T-helper 2 cell treated with Interferon-gamma antibody and Interleukin-4, amounts not matched to agents 100 ng/mL and 5 ng/mL, for 36 hours (primary cell): ENCODE measurements at regions not wholly inside any gene's neighbourhood (a gene's known extent, or its start where the extent isn't known, plus 50 kb on each side); places are given as distances from the start of the nearest gene placed in this dataset.

Experiments used
- intact Hi-C: fragments of 100-400 bp; cut with micrococcal nuclease; formaldehyde crosslinking; loops from one replicate; pipeline ENCODE4 v1.15.1; 2023

- intact Hi-C loops, result no loop called here
These were observed 912.9 kb upstream of the INTU start for GRCh38 chr4:126719852-126720251.

GRCh38 chr4:126725906-126726305, 906.9 kb upstream of the INTU start:
- intact Hi-C loops, result no loop called here

- intact Hi-C loops, result no loop called here
These were observed 905.3 kb upstream of the INTU start for GRCh38 chr4:126727461-126727860.

GRCh38 chr4:126731062-126731461, 901.7 kb upstream of the INTU start:
- intact Hi-C loops, result no loop called here

DNA sequence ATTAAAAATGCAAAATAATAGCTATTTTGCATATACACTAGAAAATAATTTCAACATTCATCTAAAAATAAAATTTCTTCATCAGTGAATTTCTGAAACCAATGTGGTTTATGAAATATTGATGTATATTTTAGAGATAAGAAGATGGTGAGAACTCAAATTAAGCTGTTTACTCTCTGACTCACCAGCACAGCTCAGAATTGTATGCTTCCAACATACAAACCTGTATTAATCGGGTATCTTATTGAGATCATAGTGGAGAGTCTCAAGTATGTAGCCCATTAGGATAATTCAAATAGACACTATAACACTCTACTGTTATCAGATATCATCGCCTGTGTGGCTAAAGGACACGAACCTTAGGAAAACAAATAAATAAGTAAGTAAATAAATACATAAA, 899.5 kb upstream of the INTU start:
- intact Hi-C loops, result no loop called here

DNA sequence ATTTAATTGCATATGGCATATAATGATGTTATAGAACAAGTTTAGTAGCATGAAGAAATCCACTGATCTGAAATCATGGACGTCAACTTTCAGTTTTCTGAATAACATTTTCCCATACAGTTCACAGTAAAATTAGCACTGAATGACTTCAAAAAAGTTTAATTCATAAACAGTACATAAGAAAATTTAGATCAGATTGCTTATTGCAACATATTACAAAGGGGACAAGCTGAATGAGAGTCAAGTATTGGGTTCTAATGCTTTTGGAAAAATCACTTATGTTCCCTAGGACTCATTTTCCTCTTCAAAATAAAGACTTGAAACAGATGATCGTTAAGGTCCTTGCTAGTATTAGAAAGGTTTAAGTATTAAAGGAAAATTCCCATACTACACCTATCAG, 898.3 kb upstream of the INTU start:
- intact Hi-C loops, result no loop called here

DNA sequence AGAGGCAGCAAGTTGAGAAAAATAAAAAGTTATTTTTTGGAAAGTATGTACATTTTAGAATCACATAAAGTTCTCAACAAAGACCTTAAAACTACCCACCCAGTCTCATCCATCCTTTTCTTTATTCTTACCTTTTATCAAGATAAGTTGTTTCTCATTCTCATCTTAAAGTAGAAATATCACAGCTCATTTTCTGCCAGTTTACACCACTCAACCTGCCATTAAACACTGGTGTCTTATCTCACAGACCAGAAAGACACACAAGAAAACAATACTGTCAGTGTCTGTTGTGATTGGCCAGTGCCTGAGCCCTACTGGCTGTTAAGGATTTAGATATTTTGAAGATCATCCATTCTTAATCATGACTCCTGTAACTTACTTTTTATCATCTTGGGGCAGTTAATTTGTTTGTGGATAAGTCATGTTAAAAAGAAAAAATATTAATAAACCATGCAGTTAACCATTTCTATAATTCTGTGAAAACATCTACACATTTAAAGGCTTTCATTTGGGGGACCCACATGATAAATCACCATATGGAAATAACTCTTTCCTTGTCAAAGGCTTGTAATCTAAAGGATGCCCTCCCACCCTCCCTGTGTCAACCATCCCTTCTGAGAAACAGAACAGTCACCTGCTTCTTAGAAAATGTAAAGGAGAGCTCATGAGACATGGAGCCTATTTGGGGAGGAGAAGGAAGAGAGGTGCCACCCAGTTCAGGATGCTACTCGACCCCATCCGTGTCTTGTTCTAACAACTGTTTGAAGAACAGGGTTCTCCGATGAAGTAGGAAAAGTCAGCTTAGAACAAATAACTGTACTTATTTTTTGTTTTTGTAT, 897.2 kb upstream of the INTU start:
- intact Hi-C loops, result no loop called here

- intact Hi-C loops, result no loop called here
These were observed 896.6 kb upstream of the INTU start for GRCh38 chr4:126736133-126736518.

DNA sequence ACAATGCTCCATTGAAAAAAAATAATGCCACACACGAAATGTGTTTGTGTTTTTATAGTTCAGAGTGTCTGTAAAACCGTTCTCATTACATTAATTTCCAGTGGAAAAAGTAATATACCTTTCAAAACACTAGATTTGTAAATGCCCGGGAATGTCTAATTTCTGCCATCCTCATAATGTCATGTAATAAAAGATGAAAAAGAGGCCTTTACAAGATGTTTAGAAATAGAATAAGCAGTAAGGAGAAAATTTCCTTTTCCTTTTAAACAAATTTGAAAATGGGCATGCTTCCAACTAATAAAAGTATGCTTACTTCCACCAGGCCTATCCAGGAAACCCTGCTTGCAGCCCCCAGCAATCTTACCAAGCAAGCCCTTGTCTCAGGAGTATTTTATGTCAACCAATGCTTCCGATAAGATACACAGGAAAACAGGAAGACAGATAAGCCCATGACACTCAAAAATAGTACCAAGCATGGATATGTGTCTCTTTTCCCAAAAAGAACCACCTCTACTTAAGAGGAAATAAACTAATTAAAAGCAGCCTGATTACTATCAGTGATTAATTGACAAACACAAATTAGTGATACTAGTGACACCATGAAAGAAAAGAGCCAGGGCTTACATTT, 894.7 kb upstream of the INTU start:
- intact Hi-C loops, result no loop called here

- intact Hi-C loops, result no loop called here
These were observed 894.2 kb upstream of the INTU start for GRCh38 chr4:126738527-126738923.

DNA sequence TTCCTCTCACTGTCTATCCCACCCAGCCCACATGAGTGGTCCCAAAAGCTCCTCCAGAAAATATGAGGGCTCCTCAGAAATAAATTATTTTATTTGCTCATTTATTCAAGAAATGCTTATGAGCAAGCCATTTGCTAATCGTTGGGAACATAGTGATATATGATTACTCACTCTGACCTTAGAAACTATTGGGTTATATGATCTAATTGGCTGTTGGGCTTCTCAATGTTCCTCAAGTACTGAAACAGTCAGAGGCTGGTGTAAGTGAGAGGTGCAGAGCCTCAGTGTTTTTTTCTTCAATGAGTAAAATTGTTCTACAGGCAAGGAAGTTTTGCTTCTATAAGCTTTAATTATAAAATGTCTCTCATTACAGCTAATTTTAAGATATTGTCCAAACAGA, 893.8 kb upstream of the INTU start:
- intact Hi-C loops, result no loop called here

GRCh38 chr4:126740687-126741086, 892.1 kb upstream of the INTU start:
- intact Hi-C loops, result no loop called here

- intact Hi-C loops, result no loop called here
These were observed 890.7 kb upstream of the INTU start for GRCh38 chr4:126742048-126742447.

DNA sequence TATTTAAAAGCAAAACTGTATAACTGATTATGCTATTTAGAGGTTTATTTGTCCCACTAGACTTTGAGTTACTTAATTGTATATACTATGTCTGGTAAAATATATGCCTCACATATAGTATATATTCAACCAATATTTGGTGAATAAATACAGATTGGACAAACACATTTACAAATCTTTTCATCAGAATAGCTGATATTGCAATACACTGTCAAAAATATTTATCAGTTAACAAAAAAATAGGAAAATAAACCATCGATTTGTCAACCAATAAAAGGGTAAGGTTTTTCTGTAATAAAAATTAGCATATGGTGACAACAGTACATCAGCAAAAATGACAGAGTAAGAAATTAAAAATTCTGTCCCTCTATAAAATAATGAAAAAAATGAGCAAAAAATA, 889.9 kb upstream of the INTU start:
- intact Hi-C loops, result no loop called here

- intact Hi-C loops, result no loop called here
These were observed 884.0 kb upstream of the INTU start for GRCh38 chr4:126748736-126749135.

DNA sequence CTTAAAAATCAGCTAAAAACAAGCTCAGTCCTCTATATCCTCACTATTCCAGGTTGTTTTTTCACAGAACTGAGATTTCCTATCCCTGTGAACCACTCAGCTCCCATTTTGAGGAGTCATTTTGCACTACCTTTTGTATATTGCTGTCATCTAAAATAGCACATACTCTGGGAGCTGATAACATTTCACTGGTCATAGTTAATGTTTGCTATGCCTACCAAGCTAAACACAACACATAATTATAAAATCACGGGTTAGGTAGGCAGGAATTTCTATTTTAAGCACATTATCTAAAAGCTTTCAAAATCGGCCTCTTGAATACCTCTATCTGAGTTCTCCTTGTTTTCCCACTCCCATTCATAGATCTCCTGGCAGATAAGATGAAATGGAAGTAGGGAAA, 882.0 kb upstream of the INTU start:
- intact Hi-C loops, result no loop called here

DNA sequence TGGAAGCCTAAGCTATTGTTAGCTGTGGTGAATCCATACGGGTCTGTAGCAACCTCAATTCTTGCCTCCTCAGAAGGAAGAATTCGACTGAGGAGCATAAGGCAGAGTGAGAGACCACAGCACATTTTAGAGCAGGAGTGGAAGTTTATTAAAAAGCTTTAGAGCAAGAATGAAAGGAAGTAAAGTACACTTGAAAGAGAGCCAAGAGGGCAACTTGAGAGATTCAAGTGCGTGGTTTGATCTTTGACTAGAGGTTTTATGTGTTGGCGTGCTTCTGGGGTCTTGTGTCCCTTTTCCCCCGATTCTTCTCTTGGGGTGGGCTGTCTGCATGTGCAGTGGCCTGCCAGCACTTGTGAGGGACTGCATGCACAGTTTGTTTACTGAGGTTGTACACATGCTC, 880.6 kb upstream of the INTU start:
- intact Hi-C loops, result no loop called here

DNA sequence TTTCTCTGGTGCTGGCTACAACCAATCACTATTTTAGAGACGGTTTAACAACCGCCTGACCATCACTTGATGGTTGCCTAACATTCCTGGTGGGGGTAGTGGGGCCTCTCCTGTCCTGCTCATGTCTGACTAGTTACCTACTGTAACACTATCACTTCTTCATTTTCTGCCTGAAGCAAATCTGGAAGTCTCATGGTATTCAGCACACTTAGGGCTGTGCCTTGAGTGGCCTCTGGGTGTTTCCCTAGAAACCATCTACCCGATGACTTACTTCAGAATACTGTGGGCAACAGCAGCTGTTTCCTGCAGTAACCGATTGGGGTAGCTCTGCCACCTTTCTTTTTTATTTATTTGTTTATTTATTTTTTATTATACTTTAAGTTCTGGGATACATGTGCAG, 880.1 kb upstream of the INTU start:
- intact Hi-C loops, result no loop called here

DNA sequence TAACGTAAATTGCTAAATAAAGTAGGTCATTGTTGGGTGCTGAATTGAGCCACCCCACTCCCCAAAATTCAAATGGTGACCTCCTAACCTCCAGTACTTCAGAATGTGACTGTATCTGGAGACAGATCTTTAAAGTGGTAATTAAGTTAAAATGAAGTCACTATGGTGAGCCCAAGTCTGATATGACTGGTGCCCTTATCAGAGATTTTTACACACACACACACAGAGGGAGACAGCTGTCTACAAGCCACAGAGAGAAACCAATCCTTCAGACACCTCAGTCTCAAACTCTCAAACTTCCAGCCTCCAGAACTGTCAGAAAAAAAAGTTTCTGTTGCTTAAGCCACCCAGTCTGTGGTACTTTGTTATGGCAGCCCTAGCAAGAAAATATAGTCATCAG, 879.2 kb upstream of the INTU start:
- intact Hi-C loops, result no loop called here

GRCh38 chr4:126755506-126755905, 877.3 kb upstream of the INTU start:
- intact Hi-C loops, result no loop called here

GRCh38 chr4:126756050-126756829, 876.5 kb upstream of the INTU start:
- intact Hi-C loops, result no loop called here

GRCh38 chr4:126757219-126757618, 875.5 kb upstream of the INTU start:
- intact Hi-C loops, result no loop called here
